Right lung (tissue), 2 donors: ENCODE measurements at regions not wholly inside any gene's neighbourhood (a gene's known extent, or its start where the extent isn't known, plus 50 kb on each side); places are given as distances from the start of the nearest gene placed in this dataset.

ENCODE experiments used
- DNase-seq, 2 donors: peaks; one replicate each; pipeline ENCODE4 v3.0.0-alpha.2; 2013

DNA sequence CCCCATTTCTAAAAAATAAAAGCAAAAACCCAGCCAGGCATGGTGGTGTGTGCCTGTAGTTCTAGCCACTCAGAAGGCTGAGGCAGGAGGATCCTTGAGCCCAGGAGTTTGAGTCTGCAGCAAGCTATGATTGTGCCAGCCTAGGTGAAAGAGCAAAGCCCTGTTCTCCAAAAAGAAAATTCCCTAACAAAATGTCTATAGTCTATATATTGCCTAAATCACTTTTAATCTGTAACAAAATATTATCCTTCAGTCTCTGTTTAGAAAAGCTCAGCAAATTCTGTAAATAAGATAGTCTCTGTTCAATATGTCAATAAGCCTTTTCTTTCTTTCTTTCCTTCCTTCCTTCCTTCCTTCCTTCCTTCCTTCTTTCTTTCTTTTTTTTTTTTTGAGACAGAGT is 75.8 kb upstream of the ZFP64 start:
- DNase-seq, result no peak

DNA sequence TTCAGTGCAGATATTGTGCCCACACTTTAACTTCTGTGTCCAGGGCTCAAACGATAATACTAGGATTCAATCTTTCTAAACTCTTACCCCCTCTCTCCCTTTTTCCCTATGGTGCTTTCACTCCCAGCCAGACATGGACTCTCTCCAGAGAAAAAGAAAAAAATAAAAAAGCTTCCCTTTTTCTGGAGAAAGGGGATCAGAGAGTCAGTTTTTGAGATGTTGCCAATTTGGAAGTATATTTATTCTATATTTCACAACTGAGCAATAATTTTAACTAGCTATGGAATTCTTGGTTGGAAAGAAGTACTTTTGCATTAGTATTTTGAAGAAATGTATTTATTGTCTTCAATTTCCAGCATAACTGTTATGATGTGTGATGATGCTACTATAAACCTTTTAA is 72.2 kb upstream of the ZFP64 start:
- DNase-seq, result peak in 1 of 2 donors; percentile 64

DNA sequence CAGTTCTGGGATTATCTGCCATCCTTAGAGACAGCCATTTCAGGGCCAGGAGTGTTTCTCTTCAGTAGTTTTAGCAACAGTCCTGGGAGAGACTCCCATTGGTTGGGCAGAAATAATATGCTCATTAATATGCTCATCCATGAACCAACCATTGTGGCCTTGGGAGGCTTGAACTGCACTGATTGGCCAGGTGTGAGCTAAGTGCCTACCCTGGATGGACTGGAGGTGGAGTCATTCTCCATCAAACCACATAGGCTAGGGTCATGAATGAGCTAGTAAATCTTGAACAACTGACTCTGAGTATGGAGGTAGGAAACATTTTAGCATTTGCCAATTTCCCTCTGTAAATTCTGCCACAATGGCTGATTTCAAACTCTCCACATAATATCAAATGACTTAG is 70.2 kb upstream of the ZFP64 start:
- DNase-seq, result no peak

DNA sequence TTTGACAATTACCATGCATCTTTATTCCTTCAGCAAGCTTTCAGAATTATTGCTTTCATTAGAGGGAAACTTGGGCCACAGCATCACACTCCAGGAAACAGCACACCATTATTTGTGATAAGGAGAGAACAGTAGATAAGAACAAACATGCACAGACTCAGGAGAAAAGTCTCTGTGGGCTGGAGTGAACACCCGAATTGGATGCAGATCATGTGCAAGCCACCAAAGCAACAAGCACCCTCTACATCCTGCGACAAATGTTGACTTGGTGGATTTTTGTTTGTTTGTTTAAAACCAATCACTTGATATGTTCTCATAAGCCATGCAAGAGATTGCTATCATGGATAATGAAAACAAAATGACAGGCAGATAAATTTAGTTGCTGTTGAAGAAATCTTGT is 67.7 kb upstream of the ZFP64 start:
- no peak for DNase-seq

DNA sequence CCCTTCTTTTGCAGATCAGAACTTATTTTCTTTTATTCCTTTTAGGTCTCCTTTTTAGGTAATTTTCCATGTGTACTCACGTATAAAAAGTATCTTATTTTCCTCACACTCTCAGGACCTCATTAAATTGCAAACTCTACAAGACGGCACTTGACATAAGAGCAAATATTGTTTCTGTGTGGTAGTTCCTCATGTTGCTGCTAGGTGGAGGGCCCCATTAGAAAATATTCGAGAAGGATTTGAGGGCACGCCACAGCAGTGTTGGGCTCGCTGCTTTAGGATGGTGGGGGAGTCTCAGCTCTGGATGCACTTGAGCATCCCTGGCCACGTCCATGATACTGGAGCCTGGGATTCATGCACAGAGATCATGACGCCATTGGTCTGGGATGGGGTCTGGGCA is 64.9 kb upstream of the ZFP64 start:
- no peak for DNase-seq

DNA sequence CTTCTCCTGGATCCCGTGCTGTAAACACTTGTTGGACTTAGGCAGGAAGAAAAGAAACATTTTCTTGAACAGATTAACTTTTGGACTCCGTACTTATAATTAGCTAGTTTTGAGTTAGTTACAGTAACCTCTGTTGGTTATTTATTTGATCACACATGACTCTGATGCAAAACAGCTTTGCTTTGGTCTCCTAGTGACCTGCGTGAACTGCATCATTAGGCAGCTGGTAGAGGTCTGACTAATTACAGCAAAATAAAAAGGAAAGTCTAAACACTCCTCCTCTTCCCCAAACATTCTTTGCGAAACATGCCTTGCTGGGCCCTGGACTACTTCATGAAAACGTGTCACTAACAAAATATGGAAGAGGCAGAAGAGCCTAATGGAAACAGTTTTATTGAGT is 61.1 kb upstream of the ZFP64 start:
- no peak for DNase-seq

DNA sequence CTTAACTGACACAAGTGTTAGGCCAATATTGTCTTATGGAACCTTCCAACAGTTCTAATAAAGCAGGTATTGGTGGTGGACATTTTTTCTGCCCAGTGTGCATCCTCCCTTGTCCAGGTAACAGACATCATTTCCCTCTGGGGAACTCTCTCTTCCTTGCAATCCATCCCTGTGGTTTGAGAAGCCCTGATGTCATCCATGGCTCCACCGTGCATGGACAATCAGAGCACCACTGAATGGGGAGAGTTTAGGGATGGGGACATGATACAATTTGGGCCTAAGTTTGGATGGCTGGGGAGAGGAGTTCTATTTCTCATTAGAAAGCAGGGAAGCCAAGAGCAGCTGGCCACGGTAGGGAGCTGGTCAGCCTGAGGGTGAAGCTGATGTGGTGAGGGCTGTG is 60.2 kb upstream of the ZFP64 start:
- DNase-seq, result no peak

DNA sequence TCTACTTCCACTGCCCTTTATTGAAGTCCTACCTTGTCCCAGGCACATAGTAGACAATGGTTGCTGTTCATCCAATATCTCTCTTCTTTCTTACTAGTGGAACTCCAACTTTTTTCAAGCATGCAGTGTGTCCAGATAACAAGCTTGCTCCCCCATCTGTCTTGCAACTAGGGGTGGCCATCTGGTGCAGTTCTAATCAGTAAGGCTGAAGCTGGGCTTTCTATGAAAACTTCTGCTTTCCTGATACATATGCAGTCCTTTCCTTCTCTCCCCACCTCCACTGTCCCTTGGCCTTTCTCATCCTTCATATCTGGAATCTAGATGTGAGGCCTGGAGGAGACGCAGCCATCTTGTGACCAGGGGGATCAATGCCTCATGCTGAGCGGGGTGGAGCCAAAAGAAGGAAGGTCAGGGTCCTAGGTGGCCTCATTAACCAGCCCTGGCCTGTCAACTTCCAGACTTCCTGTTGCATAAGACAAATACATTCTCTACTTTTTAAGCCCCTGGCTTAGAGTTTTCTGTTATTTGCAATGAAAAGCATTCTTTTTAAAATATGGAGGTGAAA is 59.6 kb upstream of the ZFP64 start:
- no peak for DNase-seq

DNA sequence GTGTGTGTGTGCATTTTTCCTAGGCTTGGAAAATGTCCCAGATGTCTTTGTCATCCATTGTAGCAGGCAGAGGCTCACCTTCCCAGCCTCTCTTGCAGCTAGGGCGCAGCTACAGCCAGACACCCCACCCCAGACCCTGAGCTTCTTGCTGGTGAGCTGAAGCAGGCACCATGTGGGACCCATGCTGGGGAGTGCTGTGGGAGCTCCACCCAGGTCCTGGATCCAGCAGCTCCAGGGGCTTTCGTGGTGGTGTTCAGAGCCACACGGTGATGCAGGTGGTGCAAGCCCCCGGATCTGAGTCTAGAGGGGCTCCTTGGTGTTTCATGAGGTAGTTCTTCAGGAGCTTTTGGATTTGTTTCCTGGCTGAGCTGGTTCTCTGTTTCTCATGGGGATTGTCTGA is 56.0 kb upstream of the ZFP64 start:
- DNase-seq, result no peak

DNA sequence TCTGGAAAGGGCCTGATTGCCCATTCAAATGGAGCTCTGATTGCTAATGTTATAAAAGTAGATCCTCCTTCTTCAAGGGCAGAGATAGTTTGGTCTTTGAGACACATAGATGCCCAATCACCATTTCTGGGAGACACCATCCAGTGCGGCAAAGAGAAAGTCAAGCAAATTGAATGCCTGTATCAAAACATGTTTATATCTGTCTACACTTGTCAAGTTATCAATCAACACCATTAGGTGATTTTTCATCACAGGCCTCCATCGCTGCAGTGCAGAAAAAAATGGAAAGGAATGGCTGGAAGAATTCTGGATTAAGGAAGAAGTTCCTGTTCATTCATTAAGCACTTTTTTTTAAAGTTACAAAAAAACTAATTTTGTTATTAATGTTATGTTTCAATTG is 54.8 kb upstream of the ZFP64 start:
- DNase-seq, result no peak

DNA sequence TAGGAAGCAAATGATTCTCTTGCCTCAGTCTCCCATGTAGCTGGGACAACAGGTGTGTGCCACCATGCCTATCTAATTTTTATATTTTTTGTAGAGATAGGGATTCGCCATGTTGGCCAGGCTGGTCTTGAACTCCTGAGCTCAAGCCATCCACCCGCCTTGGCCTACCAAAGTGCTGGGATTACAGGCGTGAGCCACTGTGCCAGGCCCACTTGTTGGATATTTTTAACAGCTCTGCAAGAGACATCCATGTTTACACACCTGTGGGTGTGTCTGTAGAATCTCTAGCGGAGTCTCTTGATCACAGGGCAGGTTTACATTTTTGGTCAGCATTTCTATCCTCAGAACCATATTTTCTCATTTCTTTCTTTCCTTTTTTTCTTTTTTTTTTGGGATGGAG is 53.1 kb upstream of the ZFP64 start:
- DNase-seq, result no peak

DNA sequence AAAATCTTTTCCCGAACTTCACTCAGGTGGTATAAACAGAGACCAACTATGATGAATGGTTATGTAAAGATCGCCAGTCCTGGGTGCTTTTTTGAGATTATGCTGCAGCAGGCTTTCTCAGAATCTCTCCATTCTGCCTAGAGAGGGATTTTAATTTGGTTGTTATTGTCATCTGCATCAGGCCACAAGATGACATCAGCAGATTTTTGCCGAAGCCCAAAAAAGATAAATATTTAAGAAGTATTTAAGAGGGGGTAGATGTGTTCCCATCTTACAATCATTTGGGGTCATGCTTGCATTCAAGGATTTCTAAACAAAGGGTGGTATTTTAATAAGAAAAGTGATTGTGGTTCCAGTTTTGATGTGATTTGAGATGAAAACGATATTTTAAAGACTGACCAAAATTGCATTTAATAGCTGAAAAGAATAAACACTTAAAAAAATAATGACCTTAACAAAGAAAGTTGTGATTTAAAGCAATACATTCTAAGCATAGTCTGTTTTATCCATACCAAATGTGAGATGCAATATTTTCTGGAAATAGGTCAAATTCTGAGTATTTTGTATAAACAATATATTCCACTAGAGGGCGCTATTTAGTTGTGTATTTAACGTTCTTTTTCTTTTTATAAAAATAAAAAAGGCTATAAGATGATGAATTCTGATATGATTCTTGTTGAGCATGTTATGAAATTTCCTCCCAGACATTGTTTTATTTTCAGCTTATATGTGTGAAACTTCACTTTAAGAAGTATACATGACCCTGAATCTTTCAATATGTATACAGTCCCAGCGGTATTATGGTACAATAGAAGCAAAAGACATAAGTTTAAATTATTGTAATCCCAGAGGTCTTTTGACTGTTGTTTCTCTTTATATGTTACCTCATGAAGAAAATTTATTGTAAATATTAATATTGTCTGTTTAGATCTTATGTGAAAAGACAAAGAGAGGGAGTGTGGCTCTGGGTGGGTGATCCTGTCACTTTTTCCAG is 51.0 kb upstream of the ZFP64 start:
- DNase-seq, result no peak
